Cardiac muscle cell (in vitro differentiated cells and primary cell): ENCODE measurements at regions not wholly inside any gene's neighbourhood (a gene's known extent, or its start where the extent isn't known, plus 50 kb on each side); places are given as distances from the start of the nearest gene placed in this dataset.

Experiments used
- DNase-seq, 2 donors: peaks; one replicate each; pipeline versions ENCODE4 v3.0.0 to v3.0.0-alpha.2; 2010 to 2017; ENCODE audit warnings: low read depth in 1 of 2, low spot score in 1 of 2
- H3K27ac ChIP-seq: fragments of 200-600 bp; sonication (generic); 2 replicates; pipeline ENCODE4 v1.5.1; 2016
- H3K27me3 ChIP-seq: fragments of 200-600 bp; sonication (generic); 2 replicates; pipeline ENCODE4 v1.6.0; 2016; ENCODE audit warnings: control low read depth
- H3K36me3 ChIP-seq: fragments of 200-600 bp; sonication (generic); 2 replicates; pipeline ENCODE4 v1.5.1; 2016; ENCODE audit warnings: control low read depth
- H3K4me1 ChIP-seq: fragments of 200-600 bp; sonication (generic); 2 replicates; pipeline ENCODE4 v1.8.1; 2017; ENCODE audit warnings: low read depth, mild to moderate bottlenecking, mixed run types
- H3K4me3 ChIP-seq: fragments of 200-600 bp; sonication (generic); 2 replicates; pipeline ENCODE4 v1.5.1; 2016; ENCODE audit warnings: mild to moderate bottlenecking
- H3K9me3 ChIP-seq: fragments of 200-600 bp; sonication (generic); 2 replicates; pipeline ENCODE4 v1.5.1; 2017; ENCODE audit warnings: low read depth, mild to moderate bottlenecking, control low read depth
- TF ChIP-seq, protein P1 (sequence below): IDR thresholded peaks from 2 replicates; pipeline ENCODE4 v1.5.1; 2012; ENCODE audit warnings: low read depth, mild to moderate bottlenecking, low read length

DNA sequence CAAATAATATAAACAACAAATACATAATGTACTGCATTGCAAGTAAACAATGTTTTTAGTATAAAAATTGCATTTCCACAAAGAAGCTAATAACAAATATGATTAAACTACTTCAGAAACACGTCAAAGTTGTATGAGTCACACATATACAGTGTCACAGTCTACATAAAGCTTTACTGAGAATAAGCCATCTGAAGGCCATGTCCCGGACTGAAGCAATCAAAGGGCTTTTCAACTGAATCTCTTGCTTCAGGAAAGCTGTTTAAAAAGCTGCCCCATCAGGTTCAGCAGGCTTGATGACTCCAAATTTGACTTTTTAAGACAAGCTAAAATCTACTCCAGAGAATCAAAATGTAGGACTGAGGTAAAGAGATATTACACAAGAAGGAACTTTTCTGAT lies 1476.8 kb downstream of the ADGRL3 start:
- TF ChIP-seq, protein P1, sequence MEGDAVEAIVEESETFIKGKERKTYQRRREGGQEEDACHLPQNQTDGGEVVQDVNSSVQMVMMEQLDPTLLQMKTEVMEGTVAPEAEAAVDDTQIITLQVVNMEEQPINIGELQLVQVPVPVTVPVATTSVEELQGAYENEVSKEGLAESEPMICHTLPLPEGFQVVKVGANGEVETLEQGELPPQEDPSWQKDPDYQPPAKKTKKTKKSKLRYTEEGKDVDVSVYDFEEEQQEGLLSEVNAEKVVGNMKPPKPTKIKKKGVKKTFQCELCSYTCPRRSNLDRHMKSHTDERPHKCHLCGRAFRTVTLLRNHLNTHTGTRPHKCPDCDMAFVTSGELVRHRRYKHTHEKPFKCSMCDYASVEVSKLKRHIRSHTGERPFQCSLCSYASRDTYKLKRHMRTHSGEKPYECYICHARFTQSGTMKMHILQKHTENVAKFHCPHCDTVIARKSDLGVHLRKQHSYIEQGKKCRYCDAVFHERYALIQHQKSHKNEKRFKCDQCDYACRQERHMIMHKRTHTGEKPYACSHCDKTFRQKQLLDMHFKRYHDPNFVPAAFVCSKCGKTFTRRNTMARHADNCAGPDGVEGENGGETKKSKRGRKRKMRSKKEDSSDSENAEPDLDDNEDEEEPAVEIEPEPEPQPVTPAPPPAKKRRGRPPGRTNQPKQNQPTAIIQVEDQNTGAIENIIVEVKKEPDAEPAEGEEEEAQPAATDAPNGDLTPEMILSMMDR: no peak
- Histone ChIP-seq H3K4me1 (no peaks in the 10 kb centered on the region), H3K27ac (no peak overlapping the region), H3K27me3 (no peaks in the 10 kb centered on the region), H3K4me3 (no peak overlapping the region), H3K36me3 (no peaks in the 10 kb centered on the region), H3K9me3 (no peaks in the 10 kb centered on the region)
- no peak for DNase-seq

DNA sequence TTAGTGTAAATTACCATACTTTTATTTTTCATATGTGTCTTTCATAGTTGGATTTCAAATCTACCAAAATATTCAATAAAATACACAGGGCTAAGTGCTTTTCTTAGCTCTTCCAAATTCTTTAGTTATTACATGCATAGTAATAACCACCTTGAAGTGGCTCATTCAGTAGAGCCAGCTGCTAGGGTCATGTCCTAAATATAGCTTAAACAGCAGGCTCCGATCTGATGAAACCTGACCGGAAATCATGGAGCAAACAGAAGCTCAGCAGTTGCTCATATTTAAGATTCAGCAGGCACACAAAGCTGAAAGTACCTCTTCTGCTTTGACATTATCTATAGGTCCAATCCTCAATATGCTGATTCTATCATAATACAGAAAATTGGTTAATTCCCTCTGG lies 1470.4 kb downstream of the ADGRL3 start:
- DNase-seq: peak in 1 of 2 donors; percentile 56
- Histone ChIP-seq H3K4me3 (no peak overlapping the region), H3K27ac (no peak overlapping the region), H3K27me3 (no peaks in the 10 kb centered on the region), H3K36me3 (no peaks in the 10 kb centered on the region), H3K4me1 (peaks cover 11% of the 10 kb centered on the region), H3K9me3 (no peaks in the 10 kb centered on the region)
- TF ChIP-seq, protein P1: no peak

DNA sequence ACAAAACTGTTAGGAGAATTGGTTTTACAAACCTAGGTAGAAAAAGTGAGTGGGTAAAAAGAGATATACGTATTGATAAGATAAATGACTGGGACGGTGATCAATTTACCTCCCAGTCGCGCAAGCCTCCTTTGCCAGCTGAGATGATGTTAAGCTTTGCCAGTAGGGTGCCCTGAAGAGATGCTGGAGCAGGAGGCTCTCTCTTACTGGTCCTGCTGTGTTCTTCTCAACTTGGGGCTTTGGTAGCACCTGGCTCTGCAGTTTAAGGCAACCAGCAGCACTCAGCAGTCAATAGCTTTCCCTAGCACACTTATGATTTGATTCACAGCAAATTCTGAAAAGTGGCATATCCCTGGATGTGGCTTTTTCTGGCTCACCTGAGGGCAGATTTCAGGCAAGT lies 1461.7 kb downstream of the ADGRL3 start:
- Histone ChIP-seq H3K4me3 (no peak overlapping the region), H3K4me1 (no peaks in the 10 kb centered on the region), H3K27me3 (no peaks in the 10 kb centered on the region), H3K27ac (no peak overlapping the region), H3K36me3 (no peaks in the 10 kb centered on the region), H3K9me3 (no peaks in the 10 kb centered on the region)
- no peak for DNase-seq
- TF ChIP-seq, protein P1: no peak

DNA sequence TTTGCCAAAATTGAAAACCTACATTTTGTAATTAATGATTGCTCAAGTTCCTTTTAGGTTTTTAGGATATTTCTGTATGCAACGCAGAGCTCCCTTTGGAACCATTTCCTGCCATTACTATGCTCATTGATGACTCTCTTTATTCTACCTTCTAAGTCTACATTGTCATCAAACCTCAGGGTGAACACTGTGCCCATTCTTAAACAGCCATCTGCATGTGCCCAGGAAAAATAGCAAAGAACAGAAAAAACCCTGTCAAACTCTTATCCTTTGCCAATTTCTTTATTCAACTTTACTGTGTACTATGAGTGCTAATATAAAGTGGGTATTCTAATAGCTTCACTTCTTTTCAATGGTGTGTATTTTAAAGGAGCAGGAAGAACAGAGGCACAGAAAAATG lies 1455.9 kb downstream of the ADGRL3 start:
- TF ChIP-seq, protein P1: no peak
- no peaks in the 10 kb centered on the region for H3K36me3 ChIP-seq

DNA sequence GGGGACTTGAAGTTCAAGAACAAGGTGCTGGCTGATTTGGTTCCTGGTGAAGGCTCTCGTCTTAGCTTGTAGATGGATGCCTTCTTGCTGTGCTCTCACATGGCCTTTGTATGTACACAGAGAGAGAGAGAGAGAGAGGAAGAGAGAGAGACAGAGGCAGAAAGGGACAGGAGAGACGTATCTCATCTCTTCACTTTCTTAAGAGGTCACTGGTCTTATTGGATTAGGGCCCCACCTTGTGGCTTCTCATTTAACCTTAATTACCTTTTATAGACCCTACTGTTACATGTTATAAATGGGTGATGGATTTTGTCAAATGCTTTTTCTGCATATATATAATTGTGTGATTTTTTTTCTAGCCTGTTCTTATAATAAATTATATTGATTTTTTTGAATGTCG lies 1444.2 kb downstream of the ADGRL3 start:
- TF ChIP-seq, protein P1: peak; percentile 8
- no peak overlapping the region for H3K27ac ChIP-seq
- no peaks in the 10 kb centered on the region for H3K4me1 ChIP-seq
- no peaks in the 10 kb centered on the region for H3K9me3 ChIP-seq
- H3K36me3 ChIP-seq: no peaks in the 10 kb centered on the region
- H3K27me3 ChIP-seq: no peaks in the 10 kb centered on the region
- H3K4me3 ChIP-seq: no peak overlapping the region
- peak; percentile 26 to 60 for DNase-seq

More for the DNA sequence above, 1455.9 kb downstream of the ADGRL3 start:
- DNase-seq: no peak
- H3K27ac ChIP-seq: no peak overlapping the region
- no peaks in the 10 kb centered on the region for H3K9me3 ChIP-seq
- peaks cover 6% of the 10 kb centered on the region for H3K4me1 ChIP-seq
- no peak overlapping the region for H3K4me3 ChIP-seq
- no peaks in the 10 kb centered on the region for H3K27me3 ChIP-seq

DNA sequence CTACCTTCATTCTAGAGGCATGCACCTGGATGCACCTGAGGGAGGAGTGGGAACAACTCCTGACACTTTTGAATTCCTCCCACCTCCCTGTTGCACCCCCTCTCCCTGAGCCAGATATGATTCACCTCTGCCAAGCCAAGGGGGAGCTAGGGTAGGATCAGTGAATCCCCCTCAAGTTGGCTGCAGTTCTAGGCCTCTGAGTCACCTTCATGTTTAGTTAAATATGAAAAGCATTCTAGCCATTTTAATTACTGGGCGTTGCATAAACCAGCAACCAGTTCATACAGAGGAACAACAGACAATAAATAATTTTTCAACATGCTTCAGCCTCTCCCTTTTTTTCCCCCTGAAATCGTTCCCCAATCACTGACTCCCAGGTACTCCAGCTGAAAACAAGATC lies 1440.2 kb downstream of the ADGRL3 start:
- Histone ChIP-seq H3K36me3 (no peaks in the 10 kb centered on the region), H3K9me3 (no peaks in the 10 kb centered on the region), H3K27me3 (no peaks in the 10 kb centered on the region), H3K4me3 (no peak overlapping the region), H3K27ac (no peak overlapping the region), H3K4me1 (no peaks in the 10 kb centered on the region)
- TF ChIP-seq, protein P1: no peak
- no peak for DNase-seq
